ENCODE measurements at regions not wholly inside any gene's neighbourhood (a gene's known extent, or its start where the extent isn't known, plus 50 kb on each side); places are given as distances from the start of the nearest gene placed in this dataset.

DNA sequence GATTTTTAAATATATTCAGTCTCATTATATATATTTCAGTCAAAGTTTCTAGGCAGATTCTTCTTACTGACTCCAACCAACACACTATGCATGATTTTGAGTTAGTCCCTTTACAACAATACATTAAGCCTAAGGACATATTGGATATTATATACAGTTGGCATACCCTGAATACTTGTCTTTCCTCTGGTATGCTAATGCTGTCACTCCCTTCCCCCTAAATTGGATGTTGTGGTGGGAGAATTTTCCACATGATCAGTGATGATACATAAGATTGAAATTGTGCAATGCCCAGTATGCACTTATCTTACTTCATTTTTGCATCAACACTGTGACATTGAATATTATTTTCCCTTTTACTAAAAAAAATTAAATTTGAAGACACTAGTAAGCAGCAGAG is 935.2 kb downstream of the PCDH7 start:
- no peak for TF ChIP-seq POLR2A (IDR thresholded peaks at IDR 0.05)
- TF ChIP-seq, protein P1, sequence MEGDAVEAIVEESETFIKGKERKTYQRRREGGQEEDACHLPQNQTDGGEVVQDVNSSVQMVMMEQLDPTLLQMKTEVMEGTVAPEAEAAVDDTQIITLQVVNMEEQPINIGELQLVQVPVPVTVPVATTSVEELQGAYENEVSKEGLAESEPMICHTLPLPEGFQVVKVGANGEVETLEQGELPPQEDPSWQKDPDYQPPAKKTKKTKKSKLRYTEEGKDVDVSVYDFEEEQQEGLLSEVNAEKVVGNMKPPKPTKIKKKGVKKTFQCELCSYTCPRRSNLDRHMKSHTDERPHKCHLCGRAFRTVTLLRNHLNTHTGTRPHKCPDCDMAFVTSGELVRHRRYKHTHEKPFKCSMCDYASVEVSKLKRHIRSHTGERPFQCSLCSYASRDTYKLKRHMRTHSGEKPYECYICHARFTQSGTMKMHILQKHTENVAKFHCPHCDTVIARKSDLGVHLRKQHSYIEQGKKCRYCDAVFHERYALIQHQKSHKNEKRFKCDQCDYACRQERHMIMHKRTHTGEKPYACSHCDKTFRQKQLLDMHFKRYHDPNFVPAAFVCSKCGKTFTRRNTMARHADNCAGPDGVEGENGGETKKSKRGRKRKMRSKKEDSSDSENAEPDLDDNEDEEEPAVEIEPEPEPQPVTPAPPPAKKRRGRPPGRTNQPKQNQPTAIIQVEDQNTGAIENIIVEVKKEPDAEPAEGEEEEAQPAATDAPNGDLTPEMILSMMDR (IDR thresholded peaks at IDR 0.05): no peak
